T-helper 2 cell (primary cell): ENCODE measurements at regions not wholly inside any gene's neighbourhood (a gene's known extent, or its start where the extent isn't known, plus 50 kb on each side); places are given as distances from the start of the nearest gene placed in this dataset.
"Not testable (repeated sequence)": the region's sequence is repeated elsewhere in the genome, so short reads cannot be mapped to it uniquely, and the experiment has no call there.

Experiments used
- DNase-seq, 5 experiments: peaks; one replicate each; pipeline versions ENCODE4 v3.0.0 to v3.0.0-alpha.2; 2012 to 2022

- DNase-seq: not testable (repeated sequence)
Observed at GRCh38 chr1:81250825-81251224, 549.9 kb upstream of the ADGRL2 start.

GRCh38 chr1:81245084-81245715 lies 555.5 kb upstream of the ADGRL2 start:
- not testable (repeated sequence) for DNase-seq

- not testable (repeated sequence) for DNase-seq
Observed at GRCh38 chr1:81244612-81245011, 556.1 kb upstream of the ADGRL2 start.

GRCh38 chr1:81242103-81242502 lies 558.6 kb upstream of the ADGRL2 start:
- DNase-seq: no peak

- no peak for DNase-seq
Observed at GRCh38 chr1:81238129-81238528, 562.6 kb upstream of the ADGRL2 start.

- DNase-seq: no peak
Observed at GRCh38 chr1:81237473-81238089, 563.2 kb upstream of the ADGRL2 start.

- DNase-seq: no peak
Observed at GRCh38 chr1:81234237-81234636, 566.5 kb upstream of the ADGRL2 start.

GRCh38 chr1:81233591-81233990 lies 567.1 kb upstream of the ADGRL2 start:
- DNase-seq: no peak

GRCh38 chr1:81232420-81232819 lies 568.3 kb upstream of the ADGRL2 start:
- no peak for DNase-seq

- DNase-seq: no peak
Observed at GRCh38 chr1:81231729-81232038, 569.0 kb upstream of the ADGRL2 start.

GRCh38 chr1:81230983-81231728 lies 569.6 kb upstream of the ADGRL2 start:
- no peak for DNase-seq

- DNase-seq: no peak
Observed at GRCh38 chr1:81228926-81229325, 571.8 kb upstream of the ADGRL2 start.

GRCh38 chr1:81226603-81226928 lies 574.2 kb upstream of the ADGRL2 start:
- DNase-seq: no peak

- no peak for DNase-seq
Observed at GRCh38 chr1:81225789-81226602, 574.7 kb upstream of the ADGRL2 start.

GRCh38 chr1:81224222-81224621 lies 576.5 kb upstream of the ADGRL2 start:
- no peak for DNase-seq

GRCh38 chr1:81221564-81221963 lies 579.2 kb upstream of the ADGRL2 start:
- DNase-seq: no peak

GRCh38 chr1:81220614-81221071 lies 580.1 kb upstream of the ADGRL2 start:
- no peak for DNase-seq

- no peak for DNase-seq
Observed at GRCh38 chr1:81217058-81217457, 583.7 kb upstream of the ADGRL2 start.

- no peak for DNase-seq
Observed at GRCh38 chr1:81213279-81213678, 587.5 kb upstream of the ADGRL2 start.

- DNase-seq: no peak
Observed at GRCh38 chr1:81209461-81209860, 591.3 kb upstream of the ADGRL2 start.

GRCh38 chr1:81208441-81208840 lies 592.3 kb upstream of the ADGRL2 start:
- no peak for DNase-seq

- DNase-seq: no peak
Observed at GRCh38 chr1:81205956-81206355, 594.8 kb upstream of the ADGRL2 start.

GRCh38 chr1:81201779-81202178 lies 599.0 kb upstream of the ADGRL2 start:
- DNase-seq: no peak
